COLO668 (cell line): ENCODE measurements at regions not wholly inside any gene's neighbourhood (a gene's known extent, or its start where the extent isn't known, plus 50 kb on each side); places are given as distances from the start of the nearest gene placed in this dataset.

Source experiments
- DNase-seq: peaks from one replicate; lab custom pipeline; 2025; ENCODE audit not compliant: unreplicated experiment; lab: John Stamatoyannopoulos, UW

GRCh38 chr5:126210955-126211354 is 212.3 kb upstream of the GRAMD2B start:
- no peak for DNase-seq

GRCh38 chr5:126219616-126220015 is 203.6 kb upstream of the GRAMD2B start:
- no peak for DNase-seq

- no peak for DNase-seq
Observed at GRCh38 chr5:126220725-126221124, 202.5 kb upstream of the GRAMD2B start.

- no peak for DNase-seq
Observed at GRCh38 chr5:126228934-126229333, 194.3 kb upstream of the GRAMD2B start.

GRCh38 chr5:126233256-126233655 is 190.0 kb upstream of the GRAMD2B start:
- no peak for DNase-seq

- peak; percentile 3 for DNase-seq
Observed at GRCh38 chr5:126234563-126235195, 188.5 kb upstream of the GRAMD2B start.

- DNase-seq: no peak
Observed at GRCh38 chr5:126235628-126236027, 187.6 kb upstream of the GRAMD2B start.

GRCh38 chr5:126236994-126237393 is 186.2 kb upstream of the GRAMD2B start:
- no peak for DNase-seq

GRCh38 chr5:126248611-126249010 is 174.6 kb upstream of the GRAMD2B start:
- no peak for DNase-seq

- DNase-seq: no peak
Observed at GRCh38 chr5:126251024-126251423, 172.2 kb upstream of the GRAMD2B start.

GRCh38 chr5:126253406-126253805 is 169.8 kb upstream of the GRAMD2B start:
- DNase-seq: no peak

- no peak for DNase-seq
Observed at GRCh38 chr5:126263591-126264184, 159.5 kb upstream of the GRAMD2B start.

GRCh38 chr5:126265917-126266316 is 157.3 kb upstream of the GRAMD2B start:
- DNase-seq: no peak

GRCh38 chr5:126267438-126267837 is 155.8 kb upstream of the GRAMD2B start:
- DNase-seq: no peak

GRCh38 chr5:126268697-126269315 is 154.4 kb upstream of the GRAMD2B start:
- DNase-seq: no peak

- DNase-seq: no peak
Observed at GRCh38 chr5:126269511-126269910, 153.7 kb upstream of the GRAMD2B start.

- no peak for DNase-seq
Observed at GRCh38 chr5:126271141-126271540, 152.1 kb upstream of the GRAMD2B start.

- no peak for DNase-seq
Observed at GRCh38 chr5:126274076-126274762, 149.0 kb upstream of the GRAMD2B start.

GRCh38 chr5:126274763-126275125 is 148.5 kb upstream of the GRAMD2B start:
- DNase-seq: no peak

GRCh38 chr5:126277762-126278161 is 145.4 kb upstream of the GRAMD2B start:
- no peak for DNase-seq

GRCh38 chr5:126280343-126280742 is 142.9 kb upstream of the GRAMD2B start:
- DNase-seq: no peak

- no peak for DNase-seq
Observed at GRCh38 chr5:126280846-126281245, 142.4 kb upstream of the GRAMD2B start.
